Spleen (tissue), 11 donors: ENCODE measurements at regions not wholly inside any gene's neighbourhood (a gene's known extent, or its start where the extent isn't known, plus 50 kb on each side); places are given as distances from the start of the nearest gene placed in this dataset.

ENCODE experiments used
- DNase-seq: peaks from one replicate; pipeline ENCODE4 v3.0.0-alpha.2; 2020
- H3K27ac ChIP-seq, 8 donors: fragments of 200-600 bp; sonication (generic) in 7 of 8; 1 replicate in 4 of 8; 2 replicates in 4 of 8; pipeline versions ENCODE4 v1.5.0 to v1.8.0; 2016 to 2021; ENCODE audit warnings: inconsistent platforms in 4 of 8, mild to moderate bottlenecking in 4 of 8, moderate library complexity in 1 of 8
- H3K27me3 ChIP-seq, 7 donors: fragments of 200-600 bp; sonication (generic) in 6 of 7; replicated peaks in 1 of 7; 1 replicate in 4 of 7; 2 replicates in 3 of 7; pipeline versions ENCODE4 v1.5.0 to v1.8.0; 2016 to 2021; ENCODE audit warnings: inconsistent platforms in 3 of 7, mild to moderate bottlenecking in 1 of 7
- H3K36me3 ChIP-seq, 6 donors: fragments of 200-600 bp; sonication (generic) in 5 of 6; 1 replicate in 4 of 6; 2 replicates in 2 of 6; pipeline versions ENCODE4 v1.5.0 to v1.8.0; 2016 to 2021; ENCODE audit warnings: inconsistent platforms in 2 of 6
- H3K4me1 ChIP-seq, 6 donors: fragments of 200-600 bp; sonication (generic) in 5 of 6; 1 replicate in 3 of 6; 2 replicates in 3 of 6; pipeline versions ENCODE4 v1.5.0 to v1.8.0; 2016 to 2021; ENCODE audit warnings: inconsistent platforms in 3 of 6
- H3K4me3 ChIP-seq, 8 donors: fragments of 200-600 bp; sonication (generic) in 7 of 8; 1 replicate in 4 of 8; 2 replicates in 4 of 8; pipeline versions ENCODE4 v1.5.0 to v1.8.0; 2016 to 2021; ENCODE audit warnings: inconsistent platforms in 4 of 8, mild to moderate bottlenecking in 4 of 8, moderate library complexity in 2 of 8
- H3K9me3 ChIP-seq, 8 donors: fragments of 200-600 bp; sonication (generic) in 7 of 8; 1 replicate in 4 of 8; 2 replicates in 4 of 8; pipeline versions ENCODE4 v1.5.0 to v1.8.0; 2016 to 2021; ENCODE audit warnings: inconsistent platforms in 4 of 8
- POLR2A ChIP-seq, 3 donors: fragments of 450-650 bp; IDR thresholded peaks; one replicate each; pipeline ENCODE4 v1.5.1; 2017; ENCODE audit warnings: antibody characterized with exemption in 3 of 3, mild to moderate bottlenecking in 1 of 3
- POLR2AphosphoS5 ChIP-seq, 3 donors: sonication (generic); formaldehyde crosslinking; IDR thresholded peaks; one replicate each; pipeline ENCODE4 v1.5.1; 2017; ENCODE audit warnings: antibody characterized with exemption in 3 of 3
- WGBS, 5 donors: extraction: QIAGEN DNeasy Blood & Tissue Kit in 3 of 5; methylation state at CpG; one replicate each; pipeline versions ENCODE4 v1.1.5 to v1.1.7; 2013 to 2018; 5-methylcytosine and 5-hydroxymethylcytosine counted together
- intact Hi-C: fragments of 100-400 bp; cut with DNase I; formaldehyde crosslinking; loops from one replicate; pipeline ENCODE4 v1.15.0; 2023; ENCODE audit warnings: low total_unique reads
- TF ChIP-seq, protein P1 (sequence below), 11 experiments: fragments of 200-600 bp in 7 of 11; fragments of 450-650 bp in 4 of 11; sonication (generic) in 4 of 11; IDR thresholded peaks in 8 of 11; conservative IDR thresholded peaks in 3 of 11; 1 replicate in 7 of 11; 2 replicates in 4 of 11; pipeline versions ENCODE4 v1.4.0 to v1.8.0; 2016 to 2021; ENCODE audit warnings: antibody characterized with exemption in 11 of 11, inconsistent platforms in 4 of 11, mild to moderate bottlenecking in 1 of 11
- donor health status: healthy with polysubstance abuse.
- donor health status: DM: no; HTN: no; CAD: no; lungs with moderate emphysema.
- donor health status: DM: no; HTN: no; CAD: no.
- donor health status: Bipolar disorder and iron deficiency.
- donor health status: healthy.
- donor health status: DM: no; HTN: no; CAD: no.
- donor health status: DM: yes; HTN: yes; CAD: no.

- Histone ChIP-seq H3K36me3 (no peaks in the 10 kb centered on the region), H3K4me3 (no peak overlapping the region), H3K4me1 (no peaks in the 10 kb centered on the region), H3K27ac (no peak overlapping the region), H3K9me3 (no peaks in the 10 kb centered on the region), H3K27me3 (no peaks in the 10 kb centered on the region)
- WGBS, 5 donors = 68 to 96% (median 89%) methylated on average over 1 of the region's 1 CpG
- intact Hi-C loops = no loop called here
- no peak for TF ChIP-seq POLR2AphosphoS5 (IDR thresholded peaks at IDR 0.05)
- TF ChIP-seq, protein P1, sequence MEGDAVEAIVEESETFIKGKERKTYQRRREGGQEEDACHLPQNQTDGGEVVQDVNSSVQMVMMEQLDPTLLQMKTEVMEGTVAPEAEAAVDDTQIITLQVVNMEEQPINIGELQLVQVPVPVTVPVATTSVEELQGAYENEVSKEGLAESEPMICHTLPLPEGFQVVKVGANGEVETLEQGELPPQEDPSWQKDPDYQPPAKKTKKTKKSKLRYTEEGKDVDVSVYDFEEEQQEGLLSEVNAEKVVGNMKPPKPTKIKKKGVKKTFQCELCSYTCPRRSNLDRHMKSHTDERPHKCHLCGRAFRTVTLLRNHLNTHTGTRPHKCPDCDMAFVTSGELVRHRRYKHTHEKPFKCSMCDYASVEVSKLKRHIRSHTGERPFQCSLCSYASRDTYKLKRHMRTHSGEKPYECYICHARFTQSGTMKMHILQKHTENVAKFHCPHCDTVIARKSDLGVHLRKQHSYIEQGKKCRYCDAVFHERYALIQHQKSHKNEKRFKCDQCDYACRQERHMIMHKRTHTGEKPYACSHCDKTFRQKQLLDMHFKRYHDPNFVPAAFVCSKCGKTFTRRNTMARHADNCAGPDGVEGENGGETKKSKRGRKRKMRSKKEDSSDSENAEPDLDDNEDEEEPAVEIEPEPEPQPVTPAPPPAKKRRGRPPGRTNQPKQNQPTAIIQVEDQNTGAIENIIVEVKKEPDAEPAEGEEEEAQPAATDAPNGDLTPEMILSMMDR (IDR thresholded peaks at IDR 0.05 in 8 of 11, conservative IDR thresholded peaks at IDR 0.05 in 3 of 11) = no peak
- TF ChIP-seq POLR2A (IDR thresholded peaks at IDR 0.05) = no peak
- no peak for DNase-seq
Observed at GRCh38 chr7:32661929-32662328, 166.6 kb downstream of the AVL9 start.

DNA sequence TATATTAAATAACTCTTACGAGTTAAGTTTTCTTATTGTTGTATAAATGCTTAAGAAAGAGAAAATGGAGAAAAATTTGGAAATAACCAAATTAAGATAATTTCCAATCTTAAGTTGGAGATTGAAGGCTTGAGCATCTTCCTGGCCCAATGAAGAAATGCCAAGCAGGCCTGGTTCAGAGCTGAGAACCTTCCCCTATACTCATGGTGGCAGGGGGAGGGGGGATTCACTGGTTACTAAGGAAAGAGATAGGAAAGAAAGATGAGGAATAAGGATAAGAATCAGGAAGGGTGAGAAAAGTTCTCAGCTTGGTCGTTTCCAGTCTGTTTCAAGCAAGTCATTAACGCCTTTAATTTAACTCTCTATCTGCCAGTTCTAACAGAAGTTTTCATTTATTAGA lies 166.2 kb downstream of the AVL9 start:
- H3K27ac ChIP-seq = no peak overlapping the region
- H3K36me3 ChIP-seq = no peaks in the 10 kb centered on the region
- TF ChIP-seq, protein P1 (IDR thresholded peaks at IDR 0.05 in 8 of 11, conservative IDR thresholded peaks at IDR 0.05 in 3 of 11) = no peak
- no peak for TF ChIP-seq POLR2AphosphoS5 (IDR thresholded peaks at IDR 0.05)
- TF ChIP-seq POLR2A (IDR thresholded peaks at IDR 0.05) = no peak
- no peaks in the 10 kb centered on the region for H3K27me3 ChIP-seq
- WGBS, 5 donors = 57 to 74% (median 70%) methylated on average over 3 of the region's 3 CpGs
- intact Hi-C loops = no loop called here
- DNase-seq = no peak
- H3K4me1 ChIP-seq = no peaks in the 10 kb centered on the region
- H3K9me3 ChIP-seq = no peaks in the 10 kb centered on the region
- no peak overlapping the region for H3K4me3 ChIP-seq

DNA sequence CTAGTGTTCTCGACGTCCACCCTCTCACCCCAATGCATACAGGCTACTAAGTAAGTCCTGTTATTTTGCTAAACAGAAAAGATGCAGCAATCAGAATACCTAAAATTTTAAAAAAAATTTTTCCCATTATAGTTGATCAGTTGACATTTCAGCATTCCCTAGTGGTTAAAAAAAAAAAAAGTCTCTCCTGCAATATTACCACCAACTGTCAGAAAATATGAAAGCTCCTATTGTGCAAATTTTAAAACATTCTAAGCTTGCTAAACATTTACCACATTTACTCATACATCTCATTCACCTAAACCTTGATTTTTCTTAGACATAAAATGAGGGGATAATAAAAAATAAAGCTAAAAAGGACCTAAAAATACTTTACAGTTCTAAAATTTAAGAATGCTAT lies 165.6 kb downstream of the AVL9 start:
- Histone ChIP-seq H3K27me3 (no peaks in the 10 kb centered on the region), H3K36me3 (no peaks in the 10 kb centered on the region), H3K4me3 (no peak overlapping the region), H3K27ac (no peak overlapping the region), H3K9me3 (no peaks in the 10 kb centered on the region), H3K4me1 (no peaks in the 10 kb centered on the region)
- TF ChIP-seq, protein P1 (IDR thresholded peaks at IDR 0.05 in 8 of 11, conservative IDR thresholded peaks at IDR 0.05 in 3 of 11) = no peak
- no peak for TF ChIP-seq POLR2AphosphoS5 (IDR thresholded peaks at IDR 0.05)
- 31 to 70% (median 60%) methylated on average over 2 of the region's 2 CpGs for WGBS, 5 donors
- DNase-seq = no peak
- intact Hi-C loops = no loop called here

DNA sequence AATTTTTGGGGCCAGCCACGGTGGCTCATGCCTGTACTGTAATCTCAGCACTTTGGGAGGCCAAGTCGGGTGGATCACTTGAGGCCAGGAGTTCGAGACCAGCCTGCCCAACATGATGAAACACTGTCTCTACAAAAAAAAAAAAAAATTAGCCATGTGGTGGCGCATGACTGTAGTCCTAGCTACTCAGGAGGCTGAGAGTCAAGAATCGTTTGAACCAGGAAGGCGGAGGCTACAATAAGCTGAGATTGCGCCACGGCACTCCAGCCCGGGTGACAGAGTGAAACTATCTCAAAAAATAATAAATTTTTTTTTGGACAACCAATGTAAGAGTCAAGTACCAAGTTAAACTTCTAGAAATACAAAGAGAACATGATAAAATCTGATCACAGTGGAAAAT lies 164.6 kb downstream of the AVL9 start:
- Histone ChIP-seq H3K4me3 (no peak overlapping the region), H3K36me3 (no peaks in the 10 kb centered on the region), H3K9me3 (no peaks in the 10 kb centered on the region), H3K27ac (peak overlapping the region in 3 of 8 donors; percentile 5 to 28 (median 14)), H3K4me1 (no peaks in the 10 kb centered on the region), H3K27me3 (no peaks in the 10 kb centered on the region)
- 70 to 94% (median 81%) methylated on average over 9 of the region's 9 CpGs for WGBS, 5 donors
- intact Hi-C loops = no loop called here
- TF ChIP-seq POLR2AphosphoS5 (IDR thresholded peaks at IDR 0.05) (no peak), POLR2A (IDR thresholded peaks at IDR 0.05) (no peak)
- TF ChIP-seq, protein P1 (IDR thresholded peaks at IDR 0.05 in 8 of 11, conservative IDR thresholded peaks at IDR 0.05 in 3 of 11) = no peak
- DNase-seq = peak; percentile 73
